ENCODE measurements at regions not wholly inside any gene's neighbourhood (a gene's known extent, or its start where the extent isn't known, plus 50 kb on each side); places are given as distances from the start of the nearest gene placed in this dataset.
"Not testable (repeated sequence)": the region's sequence is repeated elsewhere in the genome, so short reads cannot be mapped to it uniquely, and the experiment has no call there.

DNA sequence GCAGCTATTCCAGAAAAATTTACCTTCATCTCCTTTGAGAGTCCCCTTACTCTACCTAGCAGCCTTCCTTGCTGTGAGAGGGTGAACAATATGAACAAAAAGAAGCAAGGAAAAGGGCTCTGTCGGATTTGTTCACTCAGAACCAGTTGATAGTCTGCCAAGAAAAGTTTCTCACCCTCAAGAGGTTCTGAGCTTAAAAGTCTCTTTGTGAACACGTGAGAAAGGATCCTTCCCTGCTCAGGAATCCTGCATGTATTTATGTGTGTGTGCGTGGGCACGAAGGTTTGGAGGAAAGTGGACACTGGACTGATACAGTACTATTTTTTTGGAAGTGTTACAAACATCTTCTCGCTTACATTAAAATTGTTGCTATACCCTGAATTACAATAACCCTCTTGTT, 178.6 kb upstream of the JADE1 start:
- ATAC-seq = no peak
- peaks cover 3% of the 10 kb centered on the region for H3K4me1 ChIP-seq (ENCODE audit: control insufficient read depth, insufficient read depth, low read length)
- intact Hi-C loops (cut with DNase I) = no loop called here
- DNase-seq = no peak
- WGBS = 53% methylated on average over 5 of the region's 5 CpGs
- H3K9me3 ChIP-seq (ENCODE audit: control insufficient read depth, low read length) = no peaks in the 10 kb centered on the region
- no peak overlapping the region for H3K4me3 ChIP-seq (ENCODE audit: low read length)
- no peak overlapping the region for H3K27ac ChIP-seq (ENCODE audit: low read length)
- H3K27me3 ChIP-seq (ENCODE audit: control insufficient read depth, insufficient read depth) = no peaks in the 10 kb centered on the region

DNA sequence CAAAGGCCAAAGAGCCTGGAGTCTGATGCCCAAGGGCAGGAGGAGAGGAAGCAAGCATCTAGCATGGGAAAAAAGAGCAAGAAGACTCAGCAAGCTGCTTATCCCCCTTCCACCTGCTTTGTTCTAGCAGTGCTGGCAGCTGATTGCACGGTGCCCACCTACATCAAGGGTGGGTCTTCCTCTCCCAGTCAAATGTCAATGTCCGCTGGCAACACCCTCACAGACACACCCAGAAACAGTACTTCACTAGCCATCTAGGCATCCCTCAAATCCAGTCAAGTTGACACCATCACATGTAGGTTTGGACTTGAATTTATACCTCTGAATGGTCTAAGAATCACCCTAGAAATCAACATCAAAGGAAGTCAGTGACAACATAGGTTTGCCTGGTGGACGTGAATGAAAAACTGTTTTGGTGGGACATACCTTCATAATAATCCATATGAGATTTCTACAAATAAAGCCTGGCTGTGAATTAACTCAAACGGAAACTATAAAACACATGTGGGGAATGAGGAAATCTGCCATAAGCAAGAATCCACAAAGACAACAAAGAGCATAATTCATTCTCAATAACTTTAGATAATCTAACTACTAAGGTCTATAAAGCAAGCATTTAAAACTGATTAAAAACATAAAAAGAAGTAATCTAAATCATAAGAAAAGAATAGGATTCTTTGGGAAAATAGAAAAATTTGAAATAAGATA, 185.8 kb upstream of the JADE1 start:
- intact Hi-C loops (cut with DNase I) = no loop called here
- no peak overlapping the region for H3K4me3 ChIP-seq (ENCODE audit: low read length)
- WGBS = 89% methylated on average over 4 of the region's 4 CpGs

DNA sequence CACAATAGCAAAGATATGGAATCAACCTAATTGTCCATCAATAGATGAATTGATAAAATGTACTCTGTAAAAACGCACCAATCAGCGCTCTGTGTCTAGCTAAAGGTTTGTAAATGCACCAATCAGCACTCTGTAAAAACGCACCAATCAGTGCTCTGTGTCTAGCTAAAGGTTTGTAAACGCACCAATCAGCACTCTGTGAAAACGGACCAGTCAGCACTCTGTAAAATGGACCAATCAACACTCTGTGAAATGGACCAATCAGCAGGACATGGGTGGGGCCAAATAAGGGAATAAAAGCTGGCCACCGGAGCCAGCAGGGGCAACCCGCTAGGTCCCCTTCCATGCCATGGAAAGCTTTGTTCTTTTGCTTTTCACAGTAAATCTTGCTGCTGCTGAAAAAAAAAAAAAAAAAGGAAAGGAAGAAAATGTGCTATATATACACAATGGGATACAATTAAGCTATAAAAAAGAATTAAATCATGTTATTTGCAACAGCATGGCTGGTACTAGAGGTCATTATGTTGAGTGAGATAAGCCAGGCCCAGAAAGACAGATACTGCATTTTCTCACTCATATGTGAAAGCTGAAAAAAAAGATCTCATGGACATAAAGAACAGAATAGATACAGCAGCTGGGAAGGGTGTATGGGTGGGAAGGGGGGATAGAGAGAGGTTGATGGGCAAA, 189.1 kb upstream of the JADE1 start:
- intact Hi-C loops (cut with DNase I); H3K27ac ChIP-seq (ENCODE audit: low read length); H3K27me3 ChIP-seq (ENCODE audit: control insufficient read depth, insufficient read depth); H3K9me3 ChIP-seq (ENCODE audit: control insufficient read depth, low read length); ATAC-seq; DNase-seq; H3K4me3 ChIP-seq (ENCODE audit: low read length); H3K4me1 ChIP-seq (ENCODE audit: control insufficient read depth, insufficient read depth, low read length): not testable (repeated sequence)
- WGBS = 84% methylated on average over 7 of the region's 7 CpGs

More for the DNA sequence above, 185.8 kb upstream of the JADE1 start:
- Histone ChIP-seq H3K27me3 (ENCODE audit: control insufficient read depth, insufficient read depth) (no peaks in the 10 kb centered on the region), H3K4me1 (ENCODE audit: control insufficient read depth, insufficient read depth, low read length) (no peaks in the 10 kb centered on the region), H3K27ac (ENCODE audit: low read length) (no peak overlapping the region), H3K9me3 (ENCODE audit: control insufficient read depth, low read length) (no peaks in the 10 kb centered on the region)
- no peak for ATAC-seq
- DNase-seq = no peak

DNA sequence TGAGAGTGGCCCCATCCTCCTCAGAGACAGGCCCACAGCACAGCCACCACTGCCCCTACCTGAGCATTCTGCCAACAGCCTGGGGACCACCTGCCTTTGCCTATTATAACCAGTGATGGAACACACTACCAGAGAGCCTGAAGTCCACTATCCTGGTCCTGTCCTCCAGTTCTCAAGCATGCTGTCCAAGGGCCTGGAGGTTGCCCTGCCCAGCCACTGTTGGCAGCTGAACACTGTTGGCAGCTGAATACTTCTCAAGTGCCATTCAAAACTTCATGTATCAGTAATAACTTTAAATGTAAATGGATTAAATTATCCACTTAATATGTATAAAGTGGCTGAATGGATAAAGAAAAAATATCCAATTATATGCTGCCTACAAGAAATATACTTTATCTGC, 194.3 kb upstream of the JADE1 start:
- Histone ChIP-seq H3K4me1 (ENCODE audit: control insufficient read depth, insufficient read depth, low read length) (no peaks in the 10 kb centered on the region), H3K27me3 (ENCODE audit: control insufficient read depth, insufficient read depth) (no peaks in the 10 kb centered on the region), H3K4me3 (ENCODE audit: low read length) (no peak overlapping the region), H3K9me3 (ENCODE audit: control insufficient read depth, low read length) (no peaks in the 10 kb centered on the region), H3K27ac (ENCODE audit: low read length) (no peak overlapping the region)
- peak in 1 of 2 donors; percentile 24 for ATAC-seq
- no peak for DNase-seq
- intact Hi-C loops (cut with DNase I) = no loop called here

DNA sequence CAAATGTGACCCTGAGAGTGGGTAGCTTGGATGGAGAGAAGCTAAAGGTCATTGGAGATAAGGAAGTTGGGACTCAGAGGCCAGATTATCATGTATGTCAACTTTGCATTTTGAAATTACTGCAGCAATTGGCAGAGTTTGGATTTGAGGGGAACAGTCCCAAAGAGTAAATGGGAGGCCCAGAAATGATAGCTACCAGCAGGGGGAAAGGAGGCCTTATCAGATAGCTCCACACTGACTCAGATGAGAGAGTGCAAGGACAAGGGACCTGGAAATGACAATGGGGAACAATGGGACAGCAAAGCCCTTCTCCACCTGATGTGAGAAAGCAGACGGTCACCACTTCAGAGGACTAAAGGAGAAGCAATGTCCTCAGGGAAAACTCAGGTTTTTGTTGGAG, 201.5 kb upstream of the JADE1 start:
- intact Hi-C loops (cut with DNase I) = no loop called here
- no peak for ATAC-seq
- Histone ChIP-seq H3K27me3 (ENCODE audit: control insufficient read depth, insufficient read depth) (no peaks in the 10 kb centered on the region), H3K27ac (ENCODE audit: low read length) (no peak overlapping the region), H3K4me1 (ENCODE audit: control insufficient read depth, insufficient read depth, low read length) (no peaks in the 10 kb centered on the region), H3K9me3 (ENCODE audit: control insufficient read depth, low read length) (no peaks in the 10 kb centered on the region), H3K4me3 (ENCODE audit: low read length) (no peak overlapping the region)
- no peak for DNase-seq
- WGBS = 91% methylated on average over 1 of the region's 1 CpG

DNA sequence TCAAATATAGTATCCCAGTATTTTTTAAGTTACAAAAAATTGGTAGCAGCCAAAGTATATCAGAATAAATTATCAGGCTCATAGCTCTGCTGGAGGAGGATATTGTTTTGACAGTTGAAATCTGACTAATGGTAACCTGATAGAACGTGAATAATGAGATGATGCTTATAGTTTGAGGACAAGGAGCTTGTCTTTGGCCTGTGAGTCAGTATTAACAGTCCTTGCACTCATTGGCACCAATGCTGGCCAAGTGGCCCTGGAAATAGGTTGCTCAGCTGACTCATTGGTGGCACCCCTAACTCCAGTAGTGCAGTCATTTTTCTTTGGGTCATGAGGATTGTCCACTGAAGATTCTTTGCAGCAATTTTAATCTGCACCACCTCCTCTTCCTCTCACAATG, 203.3 kb upstream of the JADE1 start:
- Histone ChIP-seq H3K9me3 (ENCODE audit: control insufficient read depth, low read length) (no peaks in the 10 kb centered on the region), H3K4me3 (ENCODE audit: low read length) (no peak overlapping the region), H3K27me3 (ENCODE audit: control insufficient read depth, insufficient read depth) (no peaks in the 10 kb centered on the region), H3K4me1 (ENCODE audit: control insufficient read depth, insufficient read depth, low read length) (peaks cover 2% of the 10 kb centered on the region), H3K27ac (ENCODE audit: low read length) (no peak overlapping the region)
- 61% methylated on average over 1 of the region's 1 CpG for WGBS
- intact Hi-C loops (cut with DNase I) = no loop called here
- DNase-seq = no peak
- ATAC-seq = no peak

DNA sequence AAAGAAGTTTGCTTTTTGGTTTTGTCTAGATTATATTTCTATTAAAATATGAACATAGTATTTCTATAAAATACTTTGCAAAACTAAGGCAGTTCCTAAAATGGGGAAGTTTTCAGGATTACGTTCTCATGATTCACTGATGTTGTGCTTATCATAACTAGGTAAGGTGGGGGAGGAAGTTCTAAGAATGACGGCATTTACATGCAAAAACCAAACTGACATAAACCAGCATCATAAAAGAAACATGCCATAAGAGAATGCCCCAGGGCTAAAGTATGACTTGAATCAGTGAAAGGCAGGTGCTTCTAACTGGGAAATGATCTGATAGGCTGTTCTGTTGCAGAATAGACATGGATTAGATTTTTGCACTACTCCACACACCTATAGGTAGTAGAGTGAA, 204.7 kb upstream of the JADE1 start:
- H3K9me3 ChIP-seq (ENCODE audit: control insufficient read depth, low read length) = no peaks in the 10 kb centered on the region
- no peak overlapping the region for H3K4me3 ChIP-seq (ENCODE audit: low read length)
- H3K27me3 ChIP-seq (ENCODE audit: control insufficient read depth, insufficient read depth) = no peaks in the 10 kb centered on the region
- DNase-seq (no peak), ATAC-seq (no peak)
- H3K4me1 ChIP-seq (ENCODE audit: control insufficient read depth, insufficient read depth, low read length) = peaks cover 7% of the 10 kb centered on the region
- intact Hi-C loops (cut with DNase I) = no loop called here
- no peak overlapping the region for H3K27ac ChIP-seq (ENCODE audit: low read length)
- 82% methylated on average over 2 of the region's 2 CpGs for WGBS

DNA sequence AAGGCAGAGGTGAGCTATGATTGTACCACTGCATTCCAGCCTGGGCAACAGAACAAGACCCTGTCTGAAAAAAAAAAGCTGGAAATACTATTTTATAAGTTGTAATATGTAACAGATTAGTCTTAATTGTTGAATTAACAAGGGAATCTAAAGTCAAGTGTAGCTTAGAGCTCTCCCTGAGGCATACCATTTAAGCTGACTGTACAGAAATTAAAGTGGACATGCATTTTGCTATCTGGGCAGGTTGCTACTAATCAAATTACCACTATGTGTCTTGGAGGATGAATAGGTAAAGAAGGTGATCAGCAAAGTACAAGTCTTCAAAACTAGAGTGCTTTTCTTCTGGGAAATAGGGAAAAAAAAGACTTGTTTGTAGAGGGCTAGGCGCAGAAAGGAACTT, 205.3 kb upstream of the JADE1 start:
- no peak overlapping the region for H3K27ac ChIP-seq (ENCODE audit: low read length)
- peaks cover 7% of the 10 kb centered on the region for H3K4me1 ChIP-seq (ENCODE audit: control insufficient read depth, insufficient read depth, low read length)
- no peaks in the 10 kb centered on the region for H3K27me3 ChIP-seq (ENCODE audit: control insufficient read depth, insufficient read depth)
- H3K9me3 ChIP-seq (ENCODE audit: control insufficient read depth, low read length) = no peaks in the 10 kb centered on the region
- DNase-seq (no peak), ATAC-seq (no peak)
- intact Hi-C loops (cut with DNase I) = no loop called here
- H3K4me3 ChIP-seq (ENCODE audit: low read length) = no peak overlapping the region
- WGBS = 96% methylated on average over 1 of the region's 1 CpG

DNA sequence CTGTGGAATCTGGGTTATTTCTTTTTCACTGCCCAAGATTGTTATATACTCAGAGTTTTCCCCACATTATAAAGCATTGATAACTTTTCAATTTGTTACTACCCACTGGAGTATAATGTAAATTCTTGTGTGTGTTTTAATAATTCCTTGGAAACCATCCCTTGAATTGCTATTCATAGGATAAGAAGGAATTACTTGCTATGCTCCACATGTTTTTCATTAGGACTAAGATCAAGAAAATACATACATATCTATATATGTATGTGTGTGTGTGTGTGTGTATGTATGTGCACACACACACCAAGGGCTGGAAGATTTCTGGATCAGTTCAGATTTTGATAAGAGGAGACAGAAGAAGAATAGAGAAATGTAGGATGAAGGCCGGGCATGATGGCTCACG, 206.4 kb upstream of the JADE1 start:
- DNase-seq (no peak), ATAC-seq (no peak)
- Histone ChIP-seq H3K27me3 (ENCODE audit: control insufficient read depth, insufficient read depth) (no peaks in the 10 kb centered on the region), H3K9me3 (ENCODE audit: control insufficient read depth, low read length) (no peaks in the 10 kb centered on the region), H3K4me1 (ENCODE audit: control insufficient read depth, insufficient read depth, low read length) (peaks cover 7% of the 10 kb centered on the region), H3K4me3 (ENCODE audit: low read length) (no peak overlapping the region), H3K27ac (ENCODE audit: low read length) (no peak overlapping the region)
- intact Hi-C loops (cut with DNase I) = no loop called here
- WGBS = 98% methylated on average over 2 of the region's 2 CpGs

DNA sequence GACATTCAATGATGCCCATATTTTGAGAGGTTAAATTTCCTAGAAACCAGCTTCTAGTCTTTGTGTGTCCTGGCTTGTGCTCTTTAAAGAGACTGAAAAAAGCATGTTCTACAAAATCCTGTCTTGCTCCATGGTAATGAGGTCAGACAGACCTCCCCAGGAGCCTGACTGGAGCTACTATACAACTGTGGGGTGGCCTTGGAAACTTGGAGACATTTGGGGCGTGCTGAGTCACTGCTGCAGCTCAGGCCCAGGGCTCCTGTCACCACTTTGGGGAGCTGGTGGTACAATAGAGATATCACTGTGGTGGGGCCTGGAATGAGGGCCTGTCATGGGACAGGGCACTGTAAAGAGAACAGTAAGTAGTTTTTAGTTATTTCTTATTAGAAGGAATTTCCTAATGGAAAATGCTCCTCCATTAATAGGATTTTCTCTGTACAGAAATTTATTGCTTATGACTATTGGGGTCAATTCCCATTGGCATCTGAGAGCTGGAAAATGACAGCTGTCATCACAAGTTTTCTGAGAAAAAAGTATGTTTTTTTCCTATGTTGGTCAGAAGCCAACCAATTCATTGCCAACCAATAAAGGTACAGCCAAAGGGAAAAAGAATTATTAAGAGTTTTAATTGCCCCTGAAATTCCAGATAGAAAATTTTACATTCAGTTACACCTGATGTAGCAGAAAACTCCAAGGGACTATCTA, 207.4 kb upstream of the JADE1 start:
- intact Hi-C loops (cut with DNase I) = no loop called here
- Histone ChIP-seq H3K27me3 (ENCODE audit: control insufficient read depth, insufficient read depth) (no peaks in the 10 kb centered on the region), H3K27ac (ENCODE audit: low read length) (no peak overlapping the region), H3K9me3 (ENCODE audit: control insufficient read depth, low read length) (no peaks in the 10 kb centered on the region), H3K4me3 (ENCODE audit: low read length) (no peak overlapping the region), H3K4me1 (ENCODE audit: control insufficient read depth, insufficient read depth, low read length) (peaks cover 7% of the 10 kb centered on the region)
- DNase-seq = peak; percentile 70 to 84 (median 83)
- 66% methylated on average over 1 of the region's 1 CpG for WGBS
- ATAC-seq = peak; percentile 85 to 86

Measured in right cardiac atrium (tissue), 5 donors.